Inflammatory macrophage (primary cell): ENCODE measurements at regions not wholly inside any gene's neighbourhood (a gene's known extent, or its start where the extent isn't known, plus 50 kb on each side); places are given as distances from the start of the nearest gene placed in this dataset.

Experiments used
- DNase-seq, 2 donors: peaks; one replicate each; pipeline ENCODE4 v3.0.0-alpha.2; 2020 to 2022

- DNase-seq: no peak
Measured at GRCh38 chr2:7225848-7226247, 308.6 kb downstream of the RNF144A start.

DNA sequence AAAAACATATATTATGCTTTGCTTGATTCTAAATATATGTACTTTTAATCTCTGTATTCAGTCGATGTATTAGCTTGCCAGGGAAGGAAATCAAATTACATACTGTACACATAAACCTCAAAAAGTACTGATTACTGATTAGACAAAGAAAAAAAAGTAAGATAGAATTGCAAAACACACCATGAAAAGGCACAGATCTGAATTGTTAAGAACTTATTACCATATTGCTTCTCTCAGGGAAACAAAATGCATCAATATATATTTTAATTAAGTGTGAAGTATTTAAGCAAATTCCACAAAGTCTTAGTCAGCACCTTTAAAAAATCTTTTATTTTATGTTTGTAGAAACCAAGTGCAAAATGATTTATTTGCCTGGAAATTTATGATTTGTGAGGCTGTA, 309.3 kb downstream of the RNF144A start:
- DNase-seq: no peak

DNA sequence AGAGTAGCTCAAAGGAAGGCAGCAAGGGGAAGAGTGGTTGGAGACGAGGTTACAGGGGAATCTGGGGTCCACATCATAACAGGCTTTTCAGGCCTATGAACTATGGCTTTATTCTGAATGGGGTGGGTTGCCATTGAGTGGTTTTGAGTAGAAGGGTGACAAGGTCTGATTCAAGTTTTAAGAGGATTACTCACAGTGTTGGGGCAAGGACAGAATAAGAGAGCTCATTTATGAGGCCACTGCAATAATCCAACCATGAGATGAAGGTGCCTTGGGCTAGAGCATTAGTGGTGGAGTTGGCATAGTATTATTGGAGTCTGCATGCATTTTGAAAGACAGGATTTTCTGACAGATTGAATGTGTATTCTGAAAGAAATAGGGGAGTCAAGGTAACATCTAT, 315.9 kb downstream of the RNF144A start:
- DNase-seq: no peak

DNA sequence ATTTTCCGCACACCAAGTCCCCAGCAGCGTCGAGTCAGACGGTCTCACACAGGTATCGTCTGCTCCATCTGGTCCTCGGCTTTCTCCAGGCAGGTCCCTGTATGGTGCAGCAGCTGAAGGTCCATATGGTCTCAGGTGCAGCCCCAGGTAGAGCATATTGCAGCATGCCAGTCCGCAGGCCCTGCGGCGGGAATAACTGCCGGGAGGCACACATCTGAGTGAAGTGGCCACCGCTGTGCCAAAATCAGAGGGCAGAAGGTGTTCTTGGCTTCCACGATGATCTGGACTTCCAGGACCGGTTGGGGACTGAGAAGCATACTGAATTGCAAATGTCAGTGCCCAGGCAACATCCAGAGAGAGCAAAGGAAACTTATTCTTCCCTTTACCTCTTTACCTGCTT, 320.3 kb downstream of the RNF144A start:
- no peak for DNase-seq

- no peak for DNase-seq
Measured at GRCh38 chr2:7239078-7239477, 321.9 kb downstream of the RNF144A start.

DNA sequence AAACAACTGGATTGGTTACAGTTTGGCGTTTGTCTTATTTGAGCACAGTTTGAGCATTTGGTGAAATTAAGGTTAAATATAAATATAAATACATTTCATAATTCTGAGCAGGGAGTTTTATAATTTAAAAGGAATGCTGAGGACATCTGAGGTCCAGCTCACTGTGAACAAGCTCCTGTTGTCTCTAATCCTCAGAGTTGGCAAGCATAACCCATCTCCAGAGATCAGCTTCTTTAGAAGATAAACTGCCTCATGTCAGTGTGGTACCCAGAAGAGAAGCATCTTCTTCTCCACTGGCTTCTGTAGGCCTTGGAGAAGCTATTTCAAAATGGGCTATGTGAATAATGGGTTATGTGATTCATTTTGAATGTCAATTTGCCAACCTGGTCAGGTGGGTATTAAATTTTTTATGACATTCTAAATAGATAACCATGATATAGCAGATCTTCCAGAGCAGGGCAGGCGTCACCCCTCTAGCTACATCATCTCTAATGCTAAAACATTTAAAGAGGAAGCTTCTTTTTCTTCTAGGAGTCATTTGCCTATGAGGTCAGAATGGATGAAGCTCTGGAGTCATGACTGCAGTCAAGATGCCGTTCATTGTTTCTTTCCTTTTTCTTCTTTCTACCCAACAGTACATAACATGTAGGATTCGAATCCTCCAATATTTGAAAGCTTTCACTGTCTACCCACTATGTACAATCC, 324.0 kb downstream of the RNF144A start:
- DNase-seq: peak; percentile 59 to 62

- DNase-seq: peak; percentile 65 to 69
Measured at GRCh38 chr2:7242189-7242867, 325.1 kb downstream of the RNF144A start.

GRCh38 chr2:7243276-7243675, 326.1 kb downstream of the RNF144A start:
- DNase-seq: peak; percentile 37 to 82

GRCh38 chr2:7256377-7256776, 339.2 kb downstream of the RNF144A start:
- no peak for DNase-seq

- DNase-seq: peak; percentile 72 to 88
Measured at GRCh38 chr2:7262727-7263126, 345.5 kb downstream of the RNF144A start.

DNA sequence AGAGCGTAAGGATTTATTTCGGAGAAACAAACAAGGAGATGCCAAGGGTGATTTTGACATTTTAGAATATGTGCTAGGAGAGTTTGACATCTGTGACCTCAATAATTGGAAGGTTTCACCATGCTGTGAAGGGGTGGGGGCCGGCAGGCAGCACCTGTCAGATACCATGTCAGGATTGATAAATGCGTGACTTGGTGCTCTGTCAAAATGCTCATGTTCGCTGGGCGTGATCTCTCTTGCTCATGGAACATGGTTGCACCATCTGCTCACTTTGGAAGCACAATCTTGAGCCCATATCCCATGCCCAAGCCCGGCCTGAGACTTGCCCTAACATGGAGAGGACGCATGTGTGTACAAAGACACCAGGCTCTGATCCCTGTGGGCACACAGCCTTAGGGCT, 347.6 kb downstream of the RNF144A start:
- no peak for DNase-seq

DNA sequence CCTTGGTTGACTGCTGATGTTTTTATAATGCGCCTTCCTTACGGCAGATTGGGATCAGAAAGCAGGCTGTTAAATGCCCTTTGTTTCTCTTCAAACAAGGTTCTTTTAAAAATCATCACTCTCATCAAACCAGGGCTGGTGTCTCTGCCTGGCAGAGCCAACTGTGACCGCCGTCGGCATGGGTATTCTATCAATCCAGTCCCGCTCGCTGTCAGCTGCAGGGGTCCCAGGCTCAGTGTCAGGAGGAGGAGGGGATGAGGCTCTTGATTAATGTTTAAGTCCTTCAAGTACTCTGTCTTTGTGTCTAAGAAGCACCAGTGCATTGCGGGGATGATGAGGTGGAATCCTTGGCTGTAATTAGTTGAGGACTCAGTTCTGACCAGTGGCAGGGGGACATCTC, 348.1 kb downstream of the RNF144A start:
- DNase-seq: no peak

DNA sequence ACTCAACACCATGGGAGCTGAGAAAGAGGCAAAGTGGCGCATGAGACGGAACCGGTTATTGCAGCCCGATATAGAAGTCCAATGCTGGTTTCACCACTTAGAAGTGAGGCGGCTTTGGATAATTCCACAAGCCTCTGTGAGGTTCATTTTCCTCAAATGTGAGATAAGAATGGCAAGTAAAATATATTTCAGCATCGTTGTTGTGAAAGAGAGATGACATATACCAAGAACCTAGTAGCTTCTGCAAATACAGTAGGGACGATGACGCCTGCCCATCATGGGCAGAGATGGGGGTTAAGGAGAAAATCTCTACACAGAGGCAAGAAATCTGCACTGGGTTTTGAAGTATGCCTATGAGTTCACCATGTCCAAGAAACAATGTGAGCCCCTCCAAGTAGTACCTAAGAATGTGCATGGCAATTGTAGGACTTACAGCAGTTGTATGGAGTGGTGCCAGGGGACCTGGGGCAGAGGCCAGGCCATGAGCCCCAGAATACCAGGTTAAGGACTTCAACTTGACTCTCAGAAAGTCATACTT, 352.0 kb downstream of the RNF144A start:
- peak; percentile 54 to 74 for DNase-seq

DNA sequence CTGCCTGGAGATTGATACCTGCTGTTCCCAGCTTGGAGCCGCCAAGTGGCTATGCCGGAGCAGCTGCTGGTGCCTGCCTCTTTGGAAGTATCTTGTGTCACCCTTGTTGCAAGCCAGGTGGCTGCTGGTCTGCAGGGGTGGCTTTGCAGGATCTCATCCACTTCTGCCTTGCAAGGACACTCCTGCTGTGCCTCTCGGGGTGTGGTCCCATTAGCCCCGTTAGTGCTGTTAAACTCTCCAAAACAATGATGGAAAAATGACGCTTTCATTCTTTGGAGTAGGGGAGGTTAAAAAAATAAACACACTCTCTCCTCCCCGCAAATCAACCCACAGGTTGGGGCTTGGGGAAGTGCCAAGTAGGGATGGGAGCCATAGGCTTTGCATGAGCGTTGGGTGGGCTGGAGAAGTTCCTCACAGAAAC, 352.8 kb downstream of the RNF144A start:
- DNase-seq: peak; percentile 45 to 72

DNA sequence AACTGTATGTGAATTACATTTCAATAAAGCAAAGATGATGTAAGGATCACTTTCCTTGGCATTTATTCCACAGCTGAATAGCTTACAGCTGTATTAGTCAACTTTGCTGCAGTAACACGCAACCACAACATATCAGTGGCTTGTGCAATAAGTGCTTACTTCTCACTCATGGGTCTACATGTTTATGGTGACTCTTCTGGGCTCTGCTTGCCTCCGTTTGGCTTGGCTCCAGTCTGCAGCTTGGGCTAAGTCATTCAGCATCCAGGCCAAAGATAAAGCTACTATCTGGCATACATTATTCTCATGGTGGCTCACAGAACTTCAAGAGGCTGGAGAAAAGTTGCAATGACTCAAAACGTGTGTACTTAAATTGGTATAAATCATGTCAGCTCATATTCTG, 355.0 kb downstream of the RNF144A start:
- peak; percentile 72 to 79 for DNase-seq

DNA sequence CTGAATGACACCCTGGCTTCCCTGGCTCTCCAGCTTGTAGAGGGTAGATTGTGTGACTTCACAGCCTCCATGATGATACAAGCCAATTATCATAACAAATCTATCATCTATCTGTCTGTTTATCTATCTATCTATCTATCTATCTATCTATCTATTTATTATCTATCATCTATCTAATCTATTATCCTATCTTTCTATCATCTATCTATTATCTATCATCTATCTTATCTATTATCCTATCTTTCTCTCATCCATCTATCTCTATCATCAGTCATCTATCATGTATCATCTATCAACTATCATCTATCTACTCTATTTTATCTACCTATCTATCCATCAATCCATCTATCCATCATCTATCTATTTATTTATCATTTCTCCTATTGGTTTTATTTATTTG, 361.8 kb downstream of the RNF144A start:
- no peak for DNase-seq

DNA sequence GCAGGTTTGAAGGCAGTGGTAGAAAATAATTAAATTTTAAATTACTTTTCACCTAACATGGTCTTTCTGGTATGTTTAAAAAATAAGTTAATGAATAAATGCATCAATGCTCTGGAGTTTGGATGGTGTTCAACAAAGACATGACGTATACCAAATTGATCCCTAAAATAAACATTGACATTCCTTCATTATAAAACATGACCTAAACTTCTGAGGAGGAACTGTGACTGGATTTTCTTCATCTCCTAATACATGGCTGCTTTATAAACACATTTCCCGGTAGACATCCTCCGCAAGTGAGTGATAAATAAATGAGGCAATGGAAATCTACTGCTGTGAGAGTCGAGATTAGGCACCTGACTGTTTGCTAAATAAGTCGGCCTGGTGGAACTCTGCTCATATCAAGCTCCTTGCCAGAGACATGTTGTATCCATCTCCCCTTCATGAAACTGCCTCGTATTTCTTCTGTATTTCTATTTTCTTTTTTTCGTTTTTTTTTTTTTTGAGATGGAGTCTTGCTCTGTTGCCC, 362.3 kb downstream of the RNF144A start:
- no peak for DNase-seq

DNA sequence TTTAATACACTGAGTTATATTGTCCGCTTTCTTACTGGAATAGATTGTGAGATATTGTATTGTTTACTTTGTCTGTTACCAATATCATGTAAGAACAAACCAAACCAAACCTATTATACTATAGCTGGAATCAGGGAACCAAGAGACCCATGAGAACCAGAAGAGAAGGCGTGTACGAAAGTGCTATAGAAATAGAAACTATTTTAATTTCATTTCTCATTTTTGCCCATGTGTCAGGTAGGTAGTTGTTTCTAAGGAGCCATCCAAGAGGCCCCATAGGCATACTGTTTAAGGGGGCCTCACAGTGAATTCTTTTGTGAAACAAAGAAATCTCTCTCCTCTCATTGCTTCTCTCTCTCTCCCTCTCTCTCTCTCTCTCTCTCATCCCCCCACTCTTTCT, 363.6 kb downstream of the RNF144A start:
- DNase-seq: no peak

- DNase-seq: no peak
Measured at GRCh38 chr2:7281231-7282201, 364.3 kb downstream of the RNF144A start.

GRCh38 chr2:7286120-7286519, 368.9 kb downstream of the RNF144A start:
- no peak for DNase-seq

GRCh38 chr2:7288484-7288883, 371.3 kb downstream of the RNF144A start:
- no peak for DNase-seq

GRCh38 chr2:7289697-7290096, 372.5 kb downstream of the RNF144A start:
- no peak for DNase-seq
